WTC11 (cell line): ENCODE measurements at regions not wholly inside any gene's neighbourhood (a gene's known extent, or its start where the extent isn't known, plus 50 kb on each side); places are given as distances from the start of the nearest gene placed in this dataset.

Experiments
- ATAC-seq: fragments of 200-7000 bp; cut with Tn5 transposase; 2 replicates; pipeline ENCODE4 v1.10.0; 2021; ENCODE audit warnings: mild to moderate bottlenecking, moderate library complexity
- CTCF ChIA-PET: fragments of 300-600 bp; sonication (Branson Sonifier 250); formaldehyde crosslinking; loops from one replicate; lab custom pipeline; 2021; ENCODE audit warnings: antibody characterized with exemption; lab: Charles Lee
- POLR2A ChIA-PET: fragments of 350-600 bp; sonication (Branson Sonifier 250); formaldehyde crosslinking; loops from one replicate; lab custom pipeline; 2021; ENCODE audit warnings: antibody characterized with exemption; lab: Charles Lee
- DNase-seq: peaks from one replicate; pipeline ENCODE4 v3.0.0; 2021; ENCODE audit warnings: low spot score
- H3K27ac Mint-ChIP-seq: 2 replicates; pipeline ENCODE4 v1.8.0; 2021; ENCODE audit warnings: mixed read lengths
- H3K27me3 Mint-ChIP-seq: 2 replicates; pipeline ENCODE4 v1.8.0; 2021; ENCODE audit warnings: low read depth, mild to moderate bottlenecking, moderate library complexity, mixed read lengths
- H3K36me3 Mint-ChIP-seq: 2 replicates; pipeline ENCODE4 v1.8.0; 2021; ENCODE audit warnings: mixed read lengths
- H3K4me1 Mint-ChIP-seq: 2 replicates; pipeline ENCODE4 v1.8.0; 2022; ENCODE audit warnings: mixed read lengths
- H3K4me3 Mint-ChIP-seq: 2 replicates; pipeline ENCODE4 v1.8.0; 2021; ENCODE audit warnings: mild to moderate bottlenecking, moderate library complexity, mixed read lengths
- H3K9me3 Mint-ChIP-seq: 2 replicates; pipeline ENCODE4 v1.8.0; 2021; ENCODE audit warnings: mixed read lengths
- CREM ChIP-seq: sonication (generic); formaldehyde crosslinking; IDR thresholded peaks from 2 replicates; pipeline ENCODE4 v1.8.1; 2022; ENCODE audit warnings: mild to moderate bottlenecking, missing genetic modification reagents, moderate library complexity
- FOXK1 ChIP-seq: sonication (generic); formaldehyde crosslinking; IDR thresholded peaks from 2 replicates; pipeline ENCODE4 v1.8.0; 2022; ENCODE audit warnings: mild to moderate bottlenecking, moderate library complexity, missing genetic modification reagents
- NR2C2 ChIP-seq: sonication (generic); formaldehyde crosslinking; IDR thresholded peaks from 2 replicates; pipeline ENCODE4 v1.8.0; 2022; ENCODE audit warnings: mild to moderate bottlenecking, missing genetic modification reagents
- NR3C1 ChIP-seq: sonication (generic); formaldehyde crosslinking; conservative IDR thresholded peaks from 2 replicates; pipeline ENCODE4 v1.8.1; 2023; ENCODE audit warnings: low read depth, mild to moderate bottlenecking, missing genetic modification reagents
- RELA ChIP-seq: sonication (generic); formaldehyde crosslinking; IDR thresholded peaks from 2 replicates; pipeline ENCODE4 v1.8.1; 2022; ENCODE audit warnings: missing genetic modification reagents, mild to moderate bottlenecking, borderline replicate concordance
- SMAD3 ChIP-seq: sonication (generic); formaldehyde crosslinking; IDR thresholded peaks from 2 replicates; pipeline ENCODE4 v1.8.0; 2022; ENCODE audit warnings: missing genetic modification reagents, mild to moderate bottlenecking, borderline replicate concordance
- SOX15 ChIP-seq: fragments of 250-450 bp; sonication (Bioruptor Pico); IDR thresholded peaks from 2 replicates; pipeline ENCODE4 v1.9.0; 2021; ENCODE audit warnings: mild to moderate bottlenecking
- SP1 ChIP-seq: sonication (generic); formaldehyde crosslinking; conservative IDR thresholded peaks from 2 replicates; pipeline ENCODE4 v1.8.1; 2022; ENCODE audit warnings: missing genetic modification reagents
- TCF7 ChIP-seq: sonication (generic); formaldehyde crosslinking; IDR thresholded peaks from 2 replicates; pipeline ENCODE4 v1.8.0; 2022; ENCODE audit warnings: mild to moderate bottlenecking, low read depth, missing genetic modification reagents, moderate library complexity
- TEAD1 ChIP-seq: sonication (generic); formaldehyde crosslinking; IDR thresholded peaks from 2 replicates; pipeline ENCODE4 v1.8.0; 2022; ENCODE audit warnings: mild to moderate bottlenecking, missing genetic modification reagents
- TP53 ChIP-seq: sonication (generic); formaldehyde crosslinking; IDR thresholded peaks from 2 replicates; pipeline ENCODE4 v1.8.1; 2023; ENCODE audit warnings: mild to moderate bottlenecking, missing genetic modification reagents
- ZBTB21 ChIP-seq: sonication (generic); formaldehyde crosslinking; IDR thresholded peaks from 2 replicates; pipeline ENCODE4 v1.8.1; 2023; ENCODE audit warnings: mild to moderate bottlenecking, missing genetic modification reagents, borderline replicate concordance
- ZBTB43 ChIP-seq: sonication (generic); formaldehyde crosslinking; IDR thresholded peaks from 2 replicates; pipeline ENCODE4 v1.8.1; 2023; ENCODE audit warnings: mild to moderate bottlenecking, missing genetic modification reagents
- ZNF425 ChIP-seq: fragments of 250-450 bp; sonication (Bioruptor Pico); conservative IDR thresholded peaks from 2 replicates; pipeline ENCODE4 v1.9.0; 2021; ENCODE audit warnings: mild to moderate bottlenecking
- TF ChIP-seq, protein P1 (sequence below): sonication (generic); formaldehyde crosslinking; conservative IDR thresholded peaks from 2 replicates; pipeline ENCODE4 v1.8.1; 2022; ENCODE audit warnings: mild to moderate bottlenecking, missing genetic modification reagents
- TF ChIP-seq, protein P2 (sequence below): fragments of 250-450 bp; sonication (Bioruptor Pico); IDR thresholded peaks from 2 replicates; pipeline ENCODE4 v1.9.0; 2021; ENCODE audit warnings: mild to moderate bottlenecking

GRCh38 chr2:145286716-145287275, 766.9 kb upstream of the ZEB2 start:
- Mint-ChIP-seq H3K9me3 (no peaks in the 10 kb centered on the region), H3K4me1 (peaks cover 7% of the 10 kb centered on the region), H3K4me3 (no peak overlapping the region), H3K27me3 (peaks cover 16% of the 10 kb centered on the region), H3K36me3 (no peaks in the 10 kb centered on the region), H3K27ac (no peak overlapping the region)
- ChIA-PET POLR2A (no interaction called here), CTCF (no interaction called here)
- ATAC-seq (no peak), DNase-seq (no peak)
- TF ChIP-seq ZNF425 (CRISPR knock-in tag) (no peak), NR3C1 (no peak), RELA (CRISPR knock-in tag) (no peak), SP1 (CRISPR knock-in tag) (no peak), TCF7 (no peak), CREM (CRISPR knock-in tag) (no peak), SMAD3 (no peak), TP53 (CRISPR knock-in tag) (no peak), ZBTB43 (CRISPR knock-in tag) (no peak), TEAD1 (CRISPR knock-in tag) (no peak), NR2C2 (CRISPR knock-in tag) (no peak), FOXK1 (no peak), ZBTB21 (CRISPR knock-in tag) (no peak)
- TF ChIP-seq, protein P1, sequence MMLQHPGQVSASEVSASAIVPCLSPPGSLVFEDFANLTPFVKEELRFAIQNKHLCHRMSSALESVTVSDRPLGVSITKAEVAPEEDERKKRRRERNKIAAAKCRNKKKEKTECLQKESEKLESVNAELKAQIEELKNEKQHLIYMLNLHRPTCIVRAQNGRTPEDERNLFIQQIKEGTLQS (CRISPR knock-in tag): no peak
- TF ChIP-seq, protein P2, sequence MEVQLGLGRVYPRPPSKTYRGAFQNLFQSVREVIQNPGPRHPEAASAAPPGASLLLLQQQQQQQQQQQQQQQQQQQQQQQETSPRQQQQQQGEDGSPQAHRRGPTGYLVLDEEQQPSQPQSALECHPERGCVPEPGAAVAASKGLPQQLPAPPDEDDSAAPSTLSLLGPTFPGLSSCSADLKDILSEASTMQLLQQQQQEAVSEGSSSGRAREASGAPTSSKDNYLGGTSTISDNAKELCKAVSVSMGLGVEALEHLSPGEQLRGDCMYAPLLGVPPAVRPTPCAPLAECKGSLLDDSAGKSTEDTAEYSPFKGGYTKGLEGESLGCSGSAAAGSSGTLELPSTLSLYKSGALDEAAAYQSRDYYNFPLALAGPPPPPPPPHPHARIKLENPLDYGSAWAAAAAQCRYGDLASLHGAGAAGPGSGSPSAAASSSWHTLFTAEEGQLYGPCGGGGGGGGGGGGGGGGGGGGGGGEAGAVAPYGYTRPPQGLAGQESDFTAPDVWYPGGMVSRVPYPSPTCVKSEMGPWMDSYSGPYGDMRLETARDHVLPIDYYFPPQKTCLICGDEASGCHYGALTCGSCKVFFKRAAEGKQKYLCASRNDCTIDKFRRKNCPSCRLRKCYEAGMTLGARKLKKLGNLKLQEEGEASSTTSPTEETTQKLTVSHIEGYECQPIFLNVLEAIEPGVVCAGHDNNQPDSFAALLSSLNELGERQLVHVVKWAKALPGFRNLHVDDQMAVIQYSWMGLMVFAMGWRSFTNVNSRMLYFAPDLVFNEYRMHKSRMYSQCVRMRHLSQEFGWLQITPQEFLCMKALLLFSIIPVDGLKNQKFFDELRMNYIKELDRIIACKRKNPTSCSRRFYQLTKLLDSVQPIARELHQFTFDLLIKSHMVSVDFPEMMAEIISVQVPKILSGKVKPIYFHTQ (CRISPR knock-in tag): no peak

- no peak overlapping the region for H3K27ac Mint-ChIP-seq
- no peak for ATAC-seq
- DNase-seq: no peak
- TF ChIP-seq SOX15 (CRISPR knock-in tag): no peak
- TF ChIP-seq, all 79 proteins: peak for 0
- H3K36me3 Mint-ChIP-seq: no peaks in the 10 kb centered on the region
- no peak overlapping the region for H3K4me3 Mint-ChIP-seq
- H3K9me3 Mint-ChIP-seq: no peaks in the 10 kb centered on the region
- H3K27me3 Mint-ChIP-seq: peaks cover 16% of the 10 kb centered on the region
- POLR2A ChIA-PET: no interaction called here
- CTCF ChIA-PET: no interaction called here
- peaks cover 7% of the 10 kb centered on the region for H3K4me1 Mint-ChIP-seq
Observed at GRCh38 chr2:145284551-145284950, 764.6 kb upstream of the ZEB2 start.

DNA sequence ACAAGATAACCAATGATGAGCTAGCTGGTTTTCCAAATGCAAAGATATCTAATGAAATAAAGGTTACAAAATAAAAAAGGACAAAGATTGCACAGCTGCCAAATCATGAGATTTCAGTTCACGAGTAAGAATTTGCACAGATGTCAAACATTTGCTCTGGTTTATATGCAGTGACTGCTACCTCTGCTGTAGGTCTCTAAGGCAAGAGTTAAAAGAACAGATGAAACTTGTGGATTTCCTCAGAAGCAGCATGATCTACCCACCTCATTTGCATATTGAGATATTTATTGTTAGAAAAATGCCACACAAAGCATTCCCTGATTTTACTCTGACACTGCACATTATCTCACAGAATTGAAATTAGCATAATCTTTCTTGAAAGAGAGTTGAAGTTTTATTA, 763.2 kb upstream of the ZEB2 start:
- CTCF ChIA-PET: no interaction called here
- ATAC-seq: no peak
- Mint-ChIP-seq H3K4me1 (peaks cover 7% of the 10 kb centered on the region), H3K9me3 (no peaks in the 10 kb centered on the region), H3K27ac (no peak overlapping the region), H3K36me3 (no peaks in the 10 kb centered on the region), H3K27me3 (peaks cover 16% of the 10 kb centered on the region), H3K4me3 (no peak overlapping the region)
- POLR2A ChIA-PET: no interaction called here
- no peak for TF ChIP-seq SOX15 (CRISPR knock-in tag)
- DNase-seq: no peak
